ENCODE measurements at regions not wholly inside any gene's neighbourhood (a gene's known extent, or its start where the extent isn't known, plus 50 kb on each side); places are given as distances from the start of the nearest gene placed in this dataset.

DNA sequence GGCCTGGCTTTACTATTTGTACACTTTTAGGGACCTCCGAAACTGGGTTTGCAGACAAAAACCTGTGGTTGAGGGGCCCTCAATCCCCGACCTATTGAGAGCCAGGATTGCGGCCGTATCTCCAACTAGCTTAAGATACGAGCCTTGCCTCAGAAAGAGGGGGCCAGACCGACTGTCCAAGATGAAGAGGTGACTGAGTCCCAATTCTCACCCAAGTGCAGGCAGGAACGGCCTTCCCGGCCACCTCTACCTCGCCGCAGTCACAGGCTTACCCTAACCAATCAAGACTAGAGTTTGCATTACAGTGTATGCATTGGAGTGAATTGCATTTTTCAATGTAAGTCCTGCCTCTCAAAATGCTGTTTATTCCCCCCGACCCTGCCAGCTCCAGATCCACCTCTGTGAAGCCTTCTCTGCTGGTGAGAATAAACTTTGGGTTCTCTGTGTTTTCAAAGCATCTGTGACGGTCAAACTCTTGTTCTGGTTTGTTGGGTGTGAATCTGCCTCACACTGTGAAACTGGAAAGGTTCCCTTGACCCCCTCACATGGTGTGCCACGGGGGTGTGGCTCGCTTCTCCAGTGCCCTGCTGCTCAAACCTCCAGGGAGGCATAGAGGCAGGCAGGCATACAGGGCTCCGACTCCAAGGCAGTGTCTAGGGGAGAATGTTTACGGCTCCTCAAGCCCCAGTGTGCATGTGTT, 62.2 kb upstream of the WLS start:
- in situ Hi-C loops (cut with MboI; ENCODE audit: low sequenced_read_pairs), result no loop called here

DNA sequence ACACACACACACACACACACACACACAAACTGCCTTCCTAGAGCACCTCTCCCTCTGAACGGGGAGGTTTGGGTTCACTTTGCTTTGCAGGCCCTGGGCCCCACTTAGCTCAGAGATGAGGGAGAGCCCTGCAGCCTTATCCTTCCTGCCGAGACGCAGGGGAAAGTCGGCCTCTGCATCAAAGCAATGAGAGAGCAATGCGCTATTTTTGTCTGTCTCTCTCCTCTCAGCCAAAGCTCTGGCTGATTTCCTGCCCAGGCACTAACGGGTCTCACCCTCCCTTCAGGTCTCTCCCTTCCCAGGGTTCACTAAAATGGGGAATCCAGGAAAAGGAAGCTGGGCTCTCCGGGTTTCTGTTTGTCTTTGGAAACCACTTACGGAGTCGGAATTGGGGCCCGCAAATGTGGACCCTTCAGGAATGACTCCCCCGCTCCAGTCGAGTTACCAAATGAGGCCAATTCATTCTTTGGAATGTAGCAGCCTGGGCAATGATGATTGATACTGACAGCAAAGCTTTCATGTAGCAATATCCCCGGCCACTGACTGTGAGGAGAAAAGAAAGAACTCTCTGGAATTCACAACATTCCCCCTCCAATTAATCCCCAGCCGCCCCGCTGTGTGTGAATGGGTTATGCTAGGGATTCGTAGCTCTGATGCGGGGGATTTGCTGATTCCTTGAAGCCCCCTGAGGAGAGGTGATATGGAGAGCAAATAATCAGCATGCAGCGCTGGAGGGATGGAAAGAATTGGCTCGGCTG, 61.5 kb upstream of the WLS start:
- in situ Hi-C loops (cut with MboI; ENCODE audit: low sequenced_read_pairs), result no loop called here

DNA sequence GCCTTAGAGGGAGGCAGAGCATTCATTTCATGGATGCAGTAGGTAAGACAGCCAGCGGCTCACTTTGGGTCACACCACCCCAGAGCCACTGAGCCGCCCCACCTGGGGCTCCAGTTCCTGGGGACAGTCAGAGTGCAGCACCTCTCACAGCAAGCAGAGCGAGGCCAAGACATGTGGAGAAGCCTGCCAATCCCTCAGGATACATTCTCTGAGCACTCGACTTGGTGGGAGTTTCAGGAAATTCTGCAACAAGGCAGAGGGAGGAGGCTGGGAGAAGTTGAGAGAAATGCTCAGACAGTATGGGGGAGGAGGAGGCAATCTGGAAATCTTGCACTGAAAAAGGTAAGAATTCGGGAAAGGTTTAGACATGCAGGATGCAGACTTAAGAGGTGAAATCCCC, 60.8 kb upstream of the WLS start:
- in situ Hi-C loops (cut with MboI; ENCODE audit: low sequenced_read_pairs), result no loop called here

DNA sequence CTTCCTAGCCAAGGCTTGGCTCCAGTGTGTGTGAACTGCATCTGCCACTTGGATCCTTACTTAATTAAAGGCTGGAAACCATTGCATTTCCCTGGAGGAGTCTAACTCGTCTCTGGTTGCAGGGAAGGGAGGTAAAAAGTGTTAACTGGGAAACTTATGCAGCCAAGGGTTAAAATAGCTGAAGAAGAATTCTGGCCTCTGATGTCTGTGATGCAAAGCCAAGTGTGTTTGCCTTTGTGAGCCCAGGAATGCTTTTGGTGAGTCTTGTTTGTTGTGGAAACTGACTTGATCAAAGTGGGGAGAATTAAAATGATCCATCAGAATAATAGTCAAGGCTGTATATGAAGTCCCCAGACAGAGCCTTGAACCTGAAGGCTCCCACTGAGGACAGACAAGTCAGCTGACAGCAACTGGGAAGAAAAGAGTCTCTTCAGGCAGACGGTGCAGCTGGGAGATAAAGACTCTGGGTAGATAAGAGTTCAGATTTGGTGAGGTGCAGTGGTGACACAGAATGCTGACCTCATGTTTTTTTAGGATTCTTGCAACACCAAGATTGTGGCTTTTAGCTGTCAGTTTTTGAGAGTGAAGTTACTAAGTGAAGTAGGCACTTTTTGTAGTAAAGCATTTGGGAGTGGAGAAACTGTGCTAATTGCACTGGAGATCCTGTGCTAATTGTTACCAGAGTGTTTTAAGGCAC, 59.5 kb upstream of the WLS start:
- in situ Hi-C loops (cut with MboI; ENCODE audit: low sequenced_read_pairs), result no loop called here

DNA sequence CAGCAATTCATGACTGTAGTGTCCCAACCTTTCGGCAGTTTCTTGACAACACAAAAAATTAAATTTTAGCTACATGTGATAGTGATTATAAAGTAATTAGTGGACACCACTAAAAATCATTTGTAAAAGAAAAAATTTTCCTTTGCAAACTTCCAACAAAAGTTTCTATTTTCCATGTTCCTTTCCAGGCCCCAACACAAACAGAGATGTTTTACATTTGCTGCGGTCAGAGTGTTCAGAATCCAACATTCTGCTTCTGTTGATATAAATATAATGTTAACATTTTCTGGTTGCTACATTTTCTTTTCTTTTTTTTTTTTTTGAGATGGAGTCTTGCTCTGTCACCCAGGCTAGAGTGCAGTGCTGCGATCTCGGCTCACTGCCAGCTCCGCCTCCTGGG, 54.9 kb upstream of the WLS start:
- in situ Hi-C loops (cut with MboI; ENCODE audit: low sequenced_read_pairs), result no loop called here

DNA sequence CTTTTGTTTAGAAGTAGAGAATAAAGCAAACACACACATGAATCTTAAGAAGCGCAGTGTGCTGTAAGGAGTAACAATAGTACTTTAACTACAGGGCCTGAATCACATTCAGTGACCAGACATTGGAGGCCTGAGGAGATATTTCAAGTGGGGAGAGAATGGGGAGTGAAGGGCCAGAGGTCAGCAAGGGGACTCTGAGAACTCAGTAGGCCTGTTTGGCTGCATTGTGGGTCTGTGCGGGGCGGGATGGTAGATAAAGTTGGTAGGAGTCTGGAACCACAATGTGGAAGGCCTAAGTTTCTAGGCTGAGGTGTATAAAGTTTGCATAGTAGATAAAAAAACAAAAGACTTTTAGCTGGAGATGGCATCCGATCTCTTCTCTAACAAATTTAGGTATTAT, 52.7 kb upstream of the WLS start:
- in situ Hi-C loops (cut with MboI; ENCODE audit: low sequenced_read_pairs), result no loop called here

DNA sequence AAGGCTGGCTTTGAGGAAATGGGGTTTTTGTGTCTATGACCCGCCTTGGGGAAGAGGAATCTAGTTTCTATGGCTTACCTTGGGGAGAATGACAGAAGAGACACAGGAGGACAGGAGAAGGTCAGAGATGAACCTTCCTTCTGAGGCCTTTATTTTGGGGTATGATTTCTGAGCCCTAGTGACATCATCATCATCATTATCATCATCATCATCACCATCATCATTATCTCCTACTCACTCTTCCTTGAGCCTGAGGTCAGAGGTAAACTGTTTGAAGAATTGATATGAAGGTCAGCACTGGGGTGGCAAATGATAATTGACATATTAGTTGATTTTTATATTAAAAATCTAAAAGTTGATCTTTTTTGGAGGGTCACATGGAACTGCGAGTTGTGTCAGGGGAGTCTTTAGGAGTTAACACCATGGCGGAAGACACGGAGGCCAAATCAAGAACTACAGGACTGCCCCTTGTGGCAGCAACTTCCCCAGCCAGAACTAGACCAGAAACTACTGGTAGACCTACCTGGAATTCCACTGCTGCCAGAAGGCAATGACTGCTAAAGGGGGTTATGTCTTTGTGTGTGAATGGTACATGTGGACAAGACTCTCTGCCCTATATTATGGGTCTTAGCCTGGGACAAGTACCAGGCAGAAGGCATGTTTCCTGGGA, 49.8 kb upstream of the WLS start:
- in situ Hi-C loops (cut with MboI; ENCODE audit: low sequenced_read_pairs), result no loop called here
